Mucosa of descending colon (tissue), 3 donors: ENCODE measurements at regions not wholly inside any gene's neighbourhood (a gene's known extent, or its start where the extent isn't known, plus 50 kb on each side); places are given as distances from the start of the nearest gene placed in this dataset.

Experiments used
- ATAC-seq: fragments of 200-7000 bp; cut with Tn5 transposase; one replicate; pipeline ENCODE4 v1.9.1; 2020; ENCODE audit warnings: mild to moderate bottlenecking, moderate library complexity
- DNase-seq, 3 donors: peaks; one replicate each; pipeline ENCODE4 v3.0.0-alpha.2; 2020
- H3K36me3 ChIP-seq: fragments of 200-600 bp; one replicate; pipeline ENCODE4 v1.8.0; 2021; ENCODE audit warnings: low read depth, mild to moderate bottlenecking
- H3K4me1 ChIP-seq: fragments of 200-600 bp; one replicate; pipeline ENCODE4 v1.8.0; 2021; ENCODE audit warnings: low read depth, mild to moderate bottlenecking
- H3K4me3 ChIP-seq: fragments of 200-600 bp; one replicate; pipeline ENCODE4 v1.8.0; 2021; ENCODE audit warnings: mild to moderate bottlenecking
- H3K9me3 ChIP-seq: fragments of 200-600 bp; one replicate; pipeline ENCODE4 v1.8.0; 2021; ENCODE audit warnings: mild to moderate bottlenecking
- intact Hi-C, 2 donors: fragments of 100-400 bp; cut with DNase I in 1 of 2; cut with micrococcal nuclease in 1 of 2; formaldehyde crosslinking; loops; one replicate each; pipeline versions ENCODE4 v1.11.0 to v1.11.1; 2022; cut with DNase I, micrococcal nuclease
- TF ChIP-seq, protein P1 (sequence below): fragments of 200-600 bp; IDR thresholded peaks from one replicate; pipeline ENCODE4 v1.8.0; 2022; ENCODE audit warnings: antibody characterized with exemption, mild to moderate bottlenecking
- donor health status: DM: no; HTN: no; CAD: no; lungs with moderate emphysema.
- donor health status: DM: no; HTN: no; CAD: no.
- donor health status: DM: no; HTN: yes; CAD: no.

DNA sequence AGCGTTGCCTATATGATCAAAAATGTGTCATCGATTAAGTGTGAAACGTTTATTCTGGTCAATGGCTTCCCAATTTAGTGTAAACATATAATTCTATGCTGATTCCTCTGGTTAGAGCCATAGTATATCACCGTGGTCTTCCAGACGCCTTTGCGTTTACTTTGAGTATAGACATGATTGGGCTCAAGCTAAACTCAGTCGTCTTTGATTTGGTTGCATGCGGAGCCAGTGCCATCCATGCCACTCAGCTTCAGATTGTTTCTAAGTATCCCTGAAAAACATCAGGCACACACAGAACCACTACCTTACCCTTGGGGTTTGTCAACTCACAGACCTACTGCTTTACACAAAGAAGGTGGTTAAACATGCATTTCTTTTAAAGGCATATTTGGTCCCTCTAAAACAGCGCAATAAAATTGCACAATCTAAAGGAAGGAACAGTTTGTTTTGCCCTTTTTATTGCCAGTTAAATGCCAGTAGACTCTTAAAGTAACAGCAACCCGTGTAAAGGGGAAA is 273.6 kb upstream of the KLF6 start:
- TF ChIP-seq, protein P1, sequence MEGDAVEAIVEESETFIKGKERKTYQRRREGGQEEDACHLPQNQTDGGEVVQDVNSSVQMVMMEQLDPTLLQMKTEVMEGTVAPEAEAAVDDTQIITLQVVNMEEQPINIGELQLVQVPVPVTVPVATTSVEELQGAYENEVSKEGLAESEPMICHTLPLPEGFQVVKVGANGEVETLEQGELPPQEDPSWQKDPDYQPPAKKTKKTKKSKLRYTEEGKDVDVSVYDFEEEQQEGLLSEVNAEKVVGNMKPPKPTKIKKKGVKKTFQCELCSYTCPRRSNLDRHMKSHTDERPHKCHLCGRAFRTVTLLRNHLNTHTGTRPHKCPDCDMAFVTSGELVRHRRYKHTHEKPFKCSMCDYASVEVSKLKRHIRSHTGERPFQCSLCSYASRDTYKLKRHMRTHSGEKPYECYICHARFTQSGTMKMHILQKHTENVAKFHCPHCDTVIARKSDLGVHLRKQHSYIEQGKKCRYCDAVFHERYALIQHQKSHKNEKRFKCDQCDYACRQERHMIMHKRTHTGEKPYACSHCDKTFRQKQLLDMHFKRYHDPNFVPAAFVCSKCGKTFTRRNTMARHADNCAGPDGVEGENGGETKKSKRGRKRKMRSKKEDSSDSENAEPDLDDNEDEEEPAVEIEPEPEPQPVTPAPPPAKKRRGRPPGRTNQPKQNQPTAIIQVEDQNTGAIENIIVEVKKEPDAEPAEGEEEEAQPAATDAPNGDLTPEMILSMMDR: no peak
- ATAC-seq: peak; percentile 70
- no peaks in the 10 kb centered on the region for H3K36me3 ChIP-seq
- H3K9me3 ChIP-seq: no peaks in the 10 kb centered on the region
- intact Hi-C loops: no loop called here
- H3K4me1 ChIP-seq: peaks cover 33% of the 10 kb centered on the region
- no peak overlapping the region for H3K4me3 ChIP-seq
- peak in 1 of 3 donors; percentile 48 for DNase-seq

DNA sequence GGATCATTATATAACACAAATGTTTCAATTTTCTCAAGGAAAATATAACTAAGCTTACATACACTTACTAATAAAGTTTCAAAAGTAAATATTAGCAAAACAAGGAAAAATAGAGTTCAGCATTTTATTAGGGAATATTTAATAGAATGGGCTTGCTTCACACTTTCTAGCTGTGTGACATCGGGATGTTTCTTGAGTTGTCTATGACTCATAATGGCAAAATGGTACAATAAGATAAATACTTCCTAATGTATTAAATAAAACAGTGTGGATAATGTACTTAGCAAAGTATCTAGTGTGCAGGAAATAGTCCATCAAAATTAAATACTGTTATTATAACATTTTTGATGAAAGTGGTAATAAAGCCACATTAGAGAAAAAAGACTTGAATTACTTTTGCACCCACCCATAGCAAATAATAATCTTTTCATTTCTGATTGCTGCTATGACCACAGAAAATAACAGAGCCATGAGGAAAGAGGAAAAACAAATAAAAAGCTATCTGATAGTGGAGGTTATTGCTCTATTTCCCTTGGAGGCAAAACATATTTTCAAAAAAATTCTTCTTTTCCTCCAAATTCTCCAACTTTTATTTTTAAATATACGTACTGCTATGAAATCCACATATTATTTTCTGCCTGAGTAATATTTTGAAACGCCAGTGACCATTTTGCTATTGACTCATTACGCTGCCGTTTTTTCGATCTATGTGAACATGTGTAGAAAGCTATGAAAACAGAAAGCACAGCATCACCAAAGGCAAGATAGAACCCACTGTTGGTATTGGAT is 272.9 kb upstream of the KLF6 start:
- ATAC-seq (peak; percentile 0), DNase-seq (no peak)
- Histone ChIP-seq H3K4me1 (peaks cover 26% of the 10 kb centered on the region), H3K4me3 (no peak overlapping the region), H3K36me3 (no peaks in the 10 kb centered on the region), H3K9me3 (no peaks in the 10 kb centered on the region)
- TF ChIP-seq, protein P1: no peak
- intact Hi-C loops: no loop called here

DNA sequence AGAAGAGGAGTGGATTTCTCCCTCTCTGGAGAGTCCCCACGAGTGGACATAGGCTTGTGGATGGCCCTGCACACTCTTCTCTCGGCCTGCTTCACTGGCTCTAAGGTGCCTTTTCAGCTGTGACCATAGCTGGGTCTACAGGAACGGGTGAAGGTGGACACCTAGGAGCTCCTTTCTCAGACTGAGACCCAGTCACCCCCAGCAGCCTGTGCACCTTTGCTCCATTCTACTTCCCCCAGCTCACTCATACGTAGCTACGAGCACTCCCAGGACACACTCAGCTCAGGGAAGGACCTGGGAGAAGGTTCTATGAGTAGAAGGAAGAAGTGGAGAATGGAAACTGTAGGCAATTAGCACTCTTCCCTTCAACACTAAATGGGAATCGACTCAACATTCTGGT is 272.0 kb upstream of the KLF6 start:
- peaks cover 22% of the 10 kb centered on the region for H3K4me1 ChIP-seq
- ATAC-seq: no peak
- DNase-seq: no peak
- H3K4me3 ChIP-seq: no peak overlapping the region
- no peaks in the 10 kb centered on the region for H3K9me3 ChIP-seq
- TF ChIP-seq, protein P1: no peak
- intact Hi-C loops: no loop called here
- H3K36me3 ChIP-seq: no peaks in the 10 kb centered on the region

DNA sequence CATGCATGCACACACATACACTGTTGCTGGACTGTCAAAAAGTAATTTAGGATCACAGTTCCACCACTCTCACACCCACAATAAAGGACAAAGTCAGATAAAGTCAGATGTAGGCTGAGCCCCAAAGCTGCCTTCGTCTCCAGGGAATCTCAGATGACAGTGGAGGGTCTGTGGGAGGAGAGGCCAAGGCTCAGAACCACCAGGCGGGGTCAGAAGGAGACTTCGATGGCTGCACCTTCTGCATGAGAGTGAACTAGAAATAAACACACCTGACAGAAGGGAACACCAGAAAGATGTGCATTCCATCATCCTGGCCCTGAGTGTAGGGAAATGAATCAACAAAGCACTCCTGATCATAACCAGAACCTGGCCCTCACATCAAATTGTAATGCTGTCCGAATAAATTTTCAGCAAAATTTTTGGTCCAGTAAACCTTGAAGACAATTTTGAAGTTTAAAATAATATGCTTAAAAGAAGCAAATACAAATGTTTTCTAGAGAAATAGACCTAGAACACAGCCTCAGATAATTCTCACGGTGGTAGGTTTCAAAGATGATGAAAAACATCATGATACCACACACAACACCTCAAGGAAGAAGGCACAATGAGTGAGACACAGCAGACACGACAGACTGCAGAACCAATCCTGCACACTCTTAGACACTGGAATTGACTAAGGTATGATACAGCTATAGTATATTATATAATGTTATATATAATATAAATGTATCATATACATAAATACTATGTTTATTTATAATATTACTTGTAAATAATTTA is 269.8 kb upstream of the KLF6 start:
- Histone ChIP-seq H3K4me3 (no peak overlapping the region), H3K9me3 (no peaks in the 10 kb centered on the region), H3K36me3 (no peaks in the 10 kb centered on the region), H3K4me1 (peaks cover 14% of the 10 kb centered on the region)
- ATAC-seq (no peak), DNase-seq (no peak)
- intact Hi-C loops: no loop called here
- TF ChIP-seq, protein P1: no peak

DNA sequence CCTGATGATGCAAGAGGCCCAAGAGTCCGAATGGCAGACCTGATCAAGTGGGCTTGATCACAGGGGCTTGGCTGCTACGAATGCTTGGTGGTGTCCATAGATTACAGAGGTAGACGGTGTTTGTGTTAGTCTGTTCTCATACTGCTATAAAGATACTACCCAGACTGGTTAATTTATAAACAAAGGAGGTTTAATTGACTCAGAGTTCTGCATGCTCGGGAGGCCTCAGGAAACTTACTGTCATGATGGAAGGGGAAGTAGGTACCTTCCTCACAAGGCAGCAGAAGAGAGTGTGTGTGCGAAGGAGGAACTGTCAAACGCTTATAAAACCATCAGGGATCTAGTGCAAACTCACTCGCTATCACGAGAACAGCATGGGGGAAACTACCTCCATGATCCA is 268.9 kb upstream of the KLF6 start:
- TF ChIP-seq, protein P1: no peak
- intact Hi-C loops: no loop called here
- Histone ChIP-seq H3K4me3 (no peak overlapping the region), H3K9me3 (no peaks in the 10 kb centered on the region), H3K36me3 (no peaks in the 10 kb centered on the region), H3K4me1 (peaks cover 14% of the 10 kb centered on the region)
- DNase-seq (no peak), ATAC-seq (no peak)
